SU-DHL-6 (cell line): ENCODE measurements at regions not wholly inside any gene's neighbourhood (a gene's known extent, or its start where the extent isn't known, plus 50 kb on each side); places are given as distances from the start of the nearest gene placed in this dataset.

Experiments
- H2AFZ ChIP-seq: fragments of 200-600 bp; sonication (generic); 2 replicates; pipeline ENCODE4 v1.6.1; 2014; ENCODE audit warnings: low read depth, mild to moderate bottlenecking, moderate library complexity, mixed read lengths, antibody characterized with exemption, low read length; ENCODE audit not compliant: severe bottlenecking
- H3F3A ChIP-seq: fragments of 200-600 bp; shearing (Covaris generic); 2 replicates; pipeline ENCODE4 v1.6.0; 2016; ENCODE audit warnings: antibody characterized with exemption, mild to moderate bottlenecking; ENCODE audit not compliant: insufficient read depth
- H3K27ac ChIP-seq: fragments of 200-600 bp; sonication (generic); 2 replicates; pipeline ENCODE4 v1.5.1; 2016; ENCODE audit warnings: low read depth, mild to moderate bottlenecking, low read length, moderate library complexity, mixed read lengths
- H3K27me3 ChIP-seq: fragments of 200-600 bp; sonication (generic), shearing (Covaris generic); 2 replicates; pipeline ENCODE4 v1.6.0; 2014; ENCODE audit warnings: mild to moderate bottlenecking, low read length
- H3K36me3 ChIP-seq: fragments of 200-600 bp; sonication (generic); 2 replicates; pipeline ENCODE4 v1.6.1; 2014; ENCODE audit warnings: mild to moderate bottlenecking, low read length, mixed read lengths
- H3K4me2 ChIP-seq: fragments of 300-600, 200-600 bp; shearing (Covaris generic), sonication (generic); 2 replicates; pipeline ENCODE4 v1.6.0; 2014; ENCODE audit warnings: low read length, low read depth, mild to moderate bottlenecking; ENCODE audit not compliant: poor library complexity, severe bottlenecking
- H3K4me3 ChIP-seq: fragments of 200-600 bp; sonication (generic); 2 replicates; pipeline ENCODE4 v1.5.1; 2014; ENCODE audit warnings: antibody characterized with exemption, low read length, mild to moderate bottlenecking, mixed read lengths; ENCODE audit not compliant: insufficient read depth, poor library complexity, severe bottlenecking
- H3K79me2 ChIP-seq: fragments of 200-600 bp; sonication (generic); 2 replicates; pipeline ENCODE4 v1.6.1; 2014; ENCODE audit warnings: mild to moderate bottlenecking, low read length, moderate library complexity; ENCODE audit not compliant: insufficient read depth
- H3K9ac ChIP-seq: fragments of 200-600 bp; sonication (generic); 2 replicates; pipeline ENCODE4 v1.7.0; 2014; ENCODE audit warnings: mild to moderate bottlenecking, low read length
- H3K9me2 ChIP-seq: fragments of 200-600 bp; sonication (generic); replicated peaks from 2 replicates; pipeline ENCODE4 v1.6.1; 2014; ENCODE audit warnings: low read length; ENCODE audit not compliant: insufficient read depth
- H3K9me3 ChIP-seq: fragments of 200-600 bp; sonication (generic); 2 replicates; pipeline ENCODE4 v1.6.1; 2014; ENCODE audit warnings: low read length, mixed read lengths; ENCODE audit not compliant: insufficient read depth
- H4K20me1 ChIP-seq: fragments of 200-600 bp; sonication (generic); 2 replicates; pipeline ENCODE4 v1.6.1; 2014; ENCODE audit warnings: low read depth, mild to moderate bottlenecking, antibody characterized with exemption, low read length, moderate library complexity, mixed read lengths
- EZH2phosphoT487 ChIP-seq: fragments of 200-600 bp; sonication (generic), shearing (Covaris generic); conservative IDR thresholded peaks from 2 replicates; pipeline ENCODE4 v1.6.1; 2018; ENCODE audit warnings: mild to moderate bottlenecking, antibody characterized with exemption, low read length, moderate library complexity, mixed read lengths
- TF ChIP-seq, protein P1 (sequence below): fragments of 200-600 bp; sonication (generic); IDR thresholded peaks from one replicate; pipeline ENCODE4 v1.5.1; 2017; ENCODE audit warnings: antibody characterized with exemption, mild to moderate bottlenecking, low read length, moderate library complexity; ENCODE audit not compliant: insufficient read depth, poor library complexity, severe bottlenecking

DNA sequence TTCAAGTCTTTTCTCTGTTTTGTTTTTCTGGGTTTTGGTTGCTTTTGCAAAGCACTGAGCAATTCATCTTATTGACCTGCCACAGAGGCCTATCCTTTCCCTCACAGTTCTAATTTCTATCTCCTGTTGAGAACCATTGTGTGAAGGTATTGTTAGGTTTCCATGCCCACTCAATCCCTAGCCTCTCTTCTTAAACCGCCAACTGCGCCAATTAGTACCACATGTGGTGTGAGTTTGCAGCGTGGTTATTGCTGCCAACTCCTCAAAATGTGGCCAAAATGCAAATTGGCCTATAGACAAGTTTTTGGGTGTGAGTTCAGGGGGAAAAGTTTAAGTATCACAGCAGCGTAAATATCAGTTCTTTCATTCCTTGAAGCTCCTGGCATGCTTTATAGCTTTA lies 232.6 kb downstream of the FLRT2 start:
- Histone ChIP-seq H3F3A (no peaks in the 10 kb centered on the region), H2AFZ (no peak overlapping the region), H3K9ac (no peak overlapping the region), H3K36me3 (no peaks in the 10 kb centered on the region), H3K4me3 (no peak overlapping the region), H4K20me1 (no peaks in the 10 kb centered on the region), H3K4me2 (no peak overlapping the region), H3K79me2 (no peaks in the 10 kb centered on the region), H3K9me3 (no peaks in the 10 kb centered on the region), H3K27me3 (no peaks in the 10 kb centered on the region), H3K27ac (no peak overlapping the region), H3K9me2 (no peaks in the 10 kb centered on the region)
- TF ChIP-seq, protein P1, sequence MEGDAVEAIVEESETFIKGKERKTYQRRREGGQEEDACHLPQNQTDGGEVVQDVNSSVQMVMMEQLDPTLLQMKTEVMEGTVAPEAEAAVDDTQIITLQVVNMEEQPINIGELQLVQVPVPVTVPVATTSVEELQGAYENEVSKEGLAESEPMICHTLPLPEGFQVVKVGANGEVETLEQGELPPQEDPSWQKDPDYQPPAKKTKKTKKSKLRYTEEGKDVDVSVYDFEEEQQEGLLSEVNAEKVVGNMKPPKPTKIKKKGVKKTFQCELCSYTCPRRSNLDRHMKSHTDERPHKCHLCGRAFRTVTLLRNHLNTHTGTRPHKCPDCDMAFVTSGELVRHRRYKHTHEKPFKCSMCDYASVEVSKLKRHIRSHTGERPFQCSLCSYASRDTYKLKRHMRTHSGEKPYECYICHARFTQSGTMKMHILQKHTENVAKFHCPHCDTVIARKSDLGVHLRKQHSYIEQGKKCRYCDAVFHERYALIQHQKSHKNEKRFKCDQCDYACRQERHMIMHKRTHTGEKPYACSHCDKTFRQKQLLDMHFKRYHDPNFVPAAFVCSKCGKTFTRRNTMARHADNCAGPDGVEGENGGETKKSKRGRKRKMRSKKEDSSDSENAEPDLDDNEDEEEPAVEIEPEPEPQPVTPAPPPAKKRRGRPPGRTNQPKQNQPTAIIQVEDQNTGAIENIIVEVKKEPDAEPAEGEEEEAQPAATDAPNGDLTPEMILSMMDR = no peak
- TF ChIP-seq EZH2phosphoT487 = no peak

DNA sequence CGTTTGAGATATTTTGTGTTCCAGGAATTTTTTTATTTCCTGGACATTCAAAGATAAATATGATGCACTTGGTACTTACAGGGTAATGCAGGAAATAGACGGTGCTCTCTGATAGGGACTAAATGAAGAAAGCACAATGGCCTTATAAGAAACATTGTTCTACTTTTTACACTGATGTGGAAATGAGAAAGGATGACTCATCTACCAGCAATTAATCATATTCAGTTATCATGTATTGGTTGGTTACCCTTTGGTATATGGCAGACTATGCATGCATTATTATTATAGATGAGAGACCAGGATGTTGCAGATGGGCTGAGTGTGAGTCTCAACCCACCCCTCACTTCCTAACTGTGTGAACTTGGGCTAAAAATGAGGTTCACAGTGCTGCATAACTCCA lies 222.2 kb downstream of the FLRT2 start:
- TF ChIP-seq, protein P1 = no peak
- TF ChIP-seq EZH2phosphoT487 = no peak
- Histone ChIP-seq H3K4me2 (no peak overlapping the region), H3K9ac (no peak overlapping the region), H3K9me3 (no peaks in the 10 kb centered on the region), H3K79me2 (no peaks in the 10 kb centered on the region), H3K27ac (no peak overlapping the region), H3F3A (no peaks in the 10 kb centered on the region), H2AFZ (no peak overlapping the region), H4K20me1 (no peaks in the 10 kb centered on the region), H3K27me3 (no peaks in the 10 kb centered on the region), H3K9me2 (no peaks in the 10 kb centered on the region), H3K4me3 (no peak overlapping the region), H3K36me3 (no peaks in the 10 kb centered on the region)

DNA sequence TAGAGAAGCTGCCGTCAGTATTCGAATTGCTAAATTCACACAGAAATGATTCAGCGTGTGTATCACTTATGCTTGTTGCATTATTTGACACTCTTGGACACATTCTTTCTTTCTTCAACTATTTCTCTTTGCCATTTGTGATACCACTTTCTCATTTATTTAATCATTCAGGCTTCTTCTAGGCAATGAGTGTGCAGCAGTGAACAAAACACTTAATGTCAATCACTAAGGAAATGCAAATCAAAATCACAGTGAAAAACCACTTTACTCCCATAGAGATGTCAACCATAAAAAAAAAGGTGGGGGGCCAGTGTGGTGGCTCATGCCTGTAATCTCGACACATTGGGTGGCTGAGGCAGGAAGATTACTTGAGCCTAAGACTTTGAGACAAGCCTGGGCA lies 214.6 kb downstream of the FLRT2 start:
- Histone ChIP-seq H3K27ac (no peak overlapping the region), H3K27me3 (no peaks in the 10 kb centered on the region), H4K20me1 (no peaks in the 10 kb centered on the region), H3K4me2 (no peak overlapping the region), H3K36me3 (no peaks in the 10 kb centered on the region), H3K4me3 (no peak overlapping the region), H3K9ac (no peak overlapping the region), H3K79me2 (no peaks in the 10 kb centered on the region), H3F3A (no peaks in the 10 kb centered on the region), H3K9me3 (no peaks in the 10 kb centered on the region), H3K9me2 (no peaks in the 10 kb centered on the region), H2AFZ (no peak overlapping the region)
- TF ChIP-seq, protein P1 = no peak
- TF ChIP-seq EZH2phosphoT487 = no peak
